ENCODE measurements at regions not wholly inside any gene's neighbourhood (a gene's known extent, or its start where the extent isn't known, plus 50 kb on each side); places are given as distances from the start of the nearest gene placed in this dataset.
A peak's percentile ranks its signal among the peaks of the same experiment; 100 is the strongest.
"Not testable (repeated sequence)": the region's sequence is repeated elsewhere in the genome, so short reads cannot be mapped to it uniquely, and the experiment has no call there.

GRCh38 chr17:34024806-34025551, 230.1 kb upstream of the CCL2 start:
- Histone ChIP-seq H4K20me1 (ENCODE audit: insufficient read depth, low read length) (no peaks in the 10 kb centered on the region), H3K9me3 (replicated peaks in 1 of 2; ENCODE audit: control insufficient read depth in 1 of 2, insufficient read depth in 1 of 2, low read length in 2 of 2) (no peaks in the 10 kb centered on the region), H2AFZ (ENCODE audit: insufficient read depth, low read depth, low read length, poor library complexity, severe bottlenecking) (no peak overlapping the region), H3K27ac (ENCODE audit: low read depth in 1 of 2, low read length in 2 of 2) (no peak overlapping the region), H3K4me2 (replicated peaks; ENCODE audit: extremely low read depth, low read length, poor library complexity, severe bottlenecking) (no peak overlapping the region), H3K36me3 (replicated peaks in 1 of 2; ENCODE audit: control insufficient read depth in 1 of 2, insufficient read depth in 2 of 2, low read length in 2 of 2) (no peaks in the 10 kb centered on the region), H3K27me3 (ENCODE audit: control insufficient read depth in 2 of 2, insufficient read depth in 2 of 2, low read length in 2 of 2) (no peaks in the 10 kb centered on the region), H3K4me1 (ENCODE audit: control insufficient read depth in 1 of 2, insufficient read depth in 2 of 2, low read length in 2 of 2) (no peaks in the 10 kb centered on the region), H3K79me2 (ENCODE audit: insufficient read depth, low read length) (no peaks in the 10 kb centered on the region), H3K9ac (ENCODE audit: insufficient read depth, low read length, poor library complexity, severe bottlenecking) (no peak overlapping the region), H3K4me3 (replicated peaks in 1 of 3; ENCODE audit: low read depth in 2 of 3, low read length in 3 of 3) (no peak overlapping the region)
- Mint-ChIP-seq H3K9me3 (peaks cover 0 to 2% (median 0%) of the 10 kb centered on the region in 7 donors), H3K4me1 (no peaks in the 10 kb centered on the region), H3K27ac (peak overlapping the region in 1 of 7 donors; percentile 3), H3K4me3 (no peak overlapping the region), H3K36me3 (no peaks in the 10 kb centered on the region), H3K27me3 (ENCODE audit: low read depth in 3 of 3) (peaks cover 0 to 1% (median 0%) of the 10 kb centered on the region in 3 donors)
- intact Hi-C loops (cut with micrococcal nuclease), result no loop called here
- no peak for DNase-seq
- no CpG with 5 or more reads among the region's 2 CpGs for WGBS (ENCODE audit: insufficient coverage)
- no peak for TF ChIP-seq CTCF (IDR thresholded peaks at IDR 0.05)

GRCh38 chr17:34030601-34031000, 224.5 kb upstream of the CCL2 start:
- peaks cover 6 to 33% (median 17%) of the 10 kb centered on the region in 7 donors for H3K9me3 Mint-ChIP-seq
- H3K9me3 ChIP-seq (replicated peaks in 1 of 2; ENCODE audit: control insufficient read depth in 1 of 2, insufficient read depth in 1 of 2, low read length in 2 of 2); H4K20me1 ChIP-seq (ENCODE audit: insufficient read depth, low read length); H3K27me3 Mint-ChIP-seq (ENCODE audit: low read depth in 3 of 3); H3K4me3 ChIP-seq (replicated peaks in 1 of 3; ENCODE audit: low read depth in 2 of 3, low read length in 3 of 3); H3K79me2 ChIP-seq (ENCODE audit: insufficient read depth, low read length); H3K4me1 Mint-ChIP-seq; H3K4me3 Mint-ChIP-seq; H3K27ac Mint-ChIP-seq; H3K27me3 ChIP-seq (ENCODE audit: control insufficient read depth in 2 of 2, insufficient read depth in 2 of 2, low read length in 2 of 2); H3K27ac ChIP-seq (ENCODE audit: low read depth in 1 of 2, low read length in 2 of 2); H3K9ac ChIP-seq (ENCODE audit: insufficient read depth, low read length, poor library complexity, severe bottlenecking); intact Hi-C loops (cut with micrococcal nuclease); H3K4me2 ChIP-seq (replicated peaks; ENCODE audit: extremely low read depth, low read length, poor library complexity, severe bottlenecking); H3K36me3 ChIP-seq (replicated peaks in 1 of 2; ENCODE audit: control insufficient read depth in 1 of 2, insufficient read depth in 2 of 2, low read length in 2 of 2); H3K4me1 ChIP-seq (ENCODE audit: control insufficient read depth in 1 of 2, insufficient read depth in 2 of 2, low read length in 2 of 2); H2AFZ ChIP-seq (ENCODE audit: insufficient read depth, low read depth, low read length, poor library complexity, severe bottlenecking); DNase-seq; H3K36me3 Mint-ChIP-seq: not testable (repeated sequence)
- 96% methylated on average over 3 of the region's 7 CpGs for WGBS (ENCODE audit: insufficient coverage)

- H3K9me3 Mint-ChIP-seq, result peaks cover 6 to 33% (median 17%) of the 10 kb centered on the region in 7 donors
- H3K36me3 Mint-ChIP-seq, result not testable (repeated sequence)
These were observed 222.8 kb upstream of the CCL2 start for GRCh38 chr17:34032305-34032704.

GRCh38 chr17:34038786-34039185, 216.3 kb upstream of the CCL2 start:
- H3K36me3 ChIP-seq (replicated peaks in 1 of 2; ENCODE audit: control insufficient read depth in 1 of 2, insufficient read depth in 2 of 2, low read length in 2 of 2), result not testable (repeated sequence)

More at GRCh38 chr17:34032305-34032704, 222.8 kb upstream of the CCL2 start:
- H3K9me3 ChIP-seq (replicated peaks in 1 of 2; ENCODE audit: control insufficient read depth in 1 of 2, insufficient read depth in 1 of 2, low read length in 2 of 2); H3K4me3 ChIP-seq (replicated peaks in 1 of 3; ENCODE audit: low read depth in 2 of 3, low read length in 3 of 3); H3K4me1 ChIP-seq (ENCODE audit: control insufficient read depth in 1 of 2, insufficient read depth in 2 of 2, low read length in 2 of 2); H3K27me3 ChIP-seq (ENCODE audit: control insufficient read depth in 2 of 2, insufficient read depth in 2 of 2, low read length in 2 of 2); H3K36me3 ChIP-seq (replicated peaks in 1 of 2; ENCODE audit: control insufficient read depth in 1 of 2, insufficient read depth in 2 of 2, low read length in 2 of 2); H3K4me3 Mint-ChIP-seq; DNase-seq; intact Hi-C loops (cut with micrococcal nuclease); H3K4me1 Mint-ChIP-seq; H3K9ac ChIP-seq (ENCODE audit: insufficient read depth, low read length, poor library complexity, severe bottlenecking); H3K79me2 ChIP-seq (ENCODE audit: insufficient read depth, low read length); H3K27ac ChIP-seq (ENCODE audit: low read depth in 1 of 2, low read length in 2 of 2); H2AFZ ChIP-seq (ENCODE audit: insufficient read depth, low read depth, low read length, poor library complexity, severe bottlenecking); H3K27me3 Mint-ChIP-seq (ENCODE audit: low read depth in 3 of 3); H3K27ac Mint-ChIP-seq; H4K20me1 ChIP-seq (ENCODE audit: insufficient read depth, low read length); H3K4me2 ChIP-seq (replicated peaks; ENCODE audit: extremely low read depth, low read length, poor library complexity, severe bottlenecking): not testable (repeated sequence)

More at GRCh38 chr17:34038786-34039185, 216.3 kb upstream of the CCL2 start:
- H3K4me3 Mint-ChIP-seq; H3K4me2 ChIP-seq (replicated peaks; ENCODE audit: extremely low read depth, low read length, poor library complexity, severe bottlenecking); DNase-seq; H3K36me3 Mint-ChIP-seq; H3K4me3 ChIP-seq (replicated peaks in 1 of 3; ENCODE audit: low read depth in 2 of 3, low read length in 3 of 3); H4K20me1 ChIP-seq (ENCODE audit: insufficient read depth, low read length); H3K9me3 ChIP-seq (replicated peaks in 1 of 2; ENCODE audit: control insufficient read depth in 1 of 2, insufficient read depth in 1 of 2, low read length in 2 of 2); H3K4me1 ChIP-seq (ENCODE audit: control insufficient read depth in 1 of 2, insufficient read depth in 2 of 2, low read length in 2 of 2); H2AFZ ChIP-seq (ENCODE audit: insufficient read depth, low read depth, low read length, poor library complexity, severe bottlenecking); H3K79me2 ChIP-seq (ENCODE audit: insufficient read depth, low read length); intact Hi-C loops (cut with micrococcal nuclease); H3K27ac ChIP-seq (ENCODE audit: low read depth in 1 of 2, low read length in 2 of 2); H3K4me1 Mint-ChIP-seq; H3K9ac ChIP-seq (ENCODE audit: insufficient read depth, low read length, poor library complexity, severe bottlenecking); H3K9me3 Mint-ChIP-seq; H3K27ac Mint-ChIP-seq: not testable (repeated sequence)
- peaks cover 4 to 12% of the 10 kb centered on the region in 2 donors for H3K27me3 ChIP-seq (ENCODE audit: control insufficient read depth in 2 of 2, insufficient read depth in 2 of 2, low read length in 2 of 2)
- H3K27me3 Mint-ChIP-seq (ENCODE audit: low read depth in 3 of 3), result peaks cover 8 to 20% (median 10%) of the 10 kb centered on the region in 3 donors
- WGBS (ENCODE audit: insufficient coverage), result 98% methylated on average over 5 of the region's 9 CpGs

All from CD14-positive monocyte (primary cell).